Heart left ventricle (tissue), 16 donors: ENCODE measurements at regions not wholly inside any gene's neighbourhood (a gene's known extent, or its start where the extent isn't known, plus 50 kb on each side); places are given as distances from the start of the nearest gene placed in this dataset.

Experiments used
- ATAC-seq, 4 donors: fragments of 200-7000 bp; cut with Tn5 transposase; one replicate each; pipeline ENCODE4 v1.9.1; 2020 to 2022; ENCODE audit warnings: moderate library complexity in 4 of 4, mild to moderate bottlenecking in 3 of 4, moderate number of reproducible peaks in 1 of 4
- DNase-seq, 5 donors: peaks; one replicate each; pipeline ENCODE4 v3.0.0-alpha.2; 2020
- H3K27ac ChIP-seq, 12 donors: fragments of 200-600 bp; sonication (generic) in 4 of 12; one replicate each; pipeline versions ENCODE4 v1.5.0 to v1.8.0; 2016 to 2022; ENCODE audit warnings: mild to moderate bottlenecking in 2 of 12
- H3K27me3 ChIP-seq, 9 donors: fragments of 200-600 bp; sonication (generic) in 2 of 9; one replicate each; pipeline versions ENCODE4 v1.5.1 to v1.8.0; 2016 to 2022; ENCODE audit warnings: mild to moderate bottlenecking in 3 of 9
- H3K36me3 ChIP-seq, 9 donors: fragments of 200-600 bp; sonication (generic) in 2 of 9; one replicate each; pipeline versions ENCODE4 v1.5.0 to v1.8.0; 2018 to 2022; ENCODE audit warnings: mild to moderate bottlenecking in 2 of 9
- H3K4me1 ChIP-seq, 12 donors: fragments of 200-600 bp; sonication (generic) in 4 of 12; one replicate each; pipeline versions ENCODE4 v1.5.0 to v1.8.0; 2016 to 2022; ENCODE audit warnings: mild to moderate bottlenecking in 3 of 12
- H3K4me3 ChIP-seq, 12 donors: fragments of 200-600 bp; sonication (generic) in 4 of 12; one replicate each; pipeline versions ENCODE4 v1.5.0 to v1.8.0; 2017 to 2022; ENCODE audit warnings: mild to moderate bottlenecking in 9 of 12, moderate library complexity in 4 of 12
- H3K9me3 ChIP-seq, 12 donors: fragments of 200-600 bp; sonication (generic) in 4 of 12; one replicate each; pipeline versions ENCODE4 v1.5.0 to v1.8.0; 2016 to 2022; ENCODE audit warnings: mild to moderate bottlenecking in 1 of 12
- POLR2A ChIP-seq, 2 donors: fragments of 450-650 bp; IDR thresholded peaks; one replicate each; pipeline ENCODE4 v1.6.1; 2017; ENCODE audit warnings: antibody characterized with exemption in 2 of 2, mild to moderate bottlenecking in 2 of 2, moderate library complexity in 2 of 2
- WGBS, 4 donors: extraction: QIAGEN DNeasy Blood & Tissue Kit in 2 of 4; methylation state at CpG; one replicate each; pipeline versions ENCODE4 v1.1.5 to v1.1.7; 2013 to 2018; 5-methylcytosine and 5-hydroxymethylcytosine counted together
- intact Hi-C, 10 donors: fragments of 100-400 bp; cut with DNase I; formaldehyde crosslinking; loops; one replicate each; pipeline versions ENCODE4 v1.11.1 to v1.14.2; 2022
- TF ChIP-seq, protein P1 (sequence below), 12 donors: fragments of 200-600 bp; sonication (generic) in 4 of 12; IDR thresholded peaks; one replicate each; pipeline versions ENCODE4 v1.5.0 to v1.8.0; 2018 to 2022; ENCODE audit warnings: antibody characterized with exemption in 12 of 12, mild to moderate bottlenecking in 5 of 12
- donor health status: ischemic (EF 13 %, LVEDD 7.1; RV severe dilation, severe dysfunction).
- donor health status: healthy with polysubstance abuse.
- donor health status: DM: no; HTN: yes; CAD: no.
- donor health status: DM: no; HTN: no; CAD: no.
- donor health status: ischemic (EF 25% LVEDD 6.9; RV normal size, moderate dysfunction).
- donor health status: ischemic (EF 25% LVEDD 5.7; RV mildly dilated, moderate dysfunction).
- donor health status: healthy.
- donor health status: DM: yes; HTN: yes; CAD: no.
- donor health status: ischemic (EF 35%, LVEDD 5.7; RV mildly dilated, moderate dysfunction).
- donor health status: nonischemic (EF 11% LVEDD 7.7; RV severe dilation, severe dysfunction).
- donor health status: DM: yes; HTN: yes; CAD: no.
- donor health status: PGD.
- donor health status: ischemic (EF 29% LVEDD 5.4; RV normal size, mild dysfunction).
- donor health status: nonischemic (EF 23%, LVEDD 6.1; RV moderate dilation, normal function).

DNA sequence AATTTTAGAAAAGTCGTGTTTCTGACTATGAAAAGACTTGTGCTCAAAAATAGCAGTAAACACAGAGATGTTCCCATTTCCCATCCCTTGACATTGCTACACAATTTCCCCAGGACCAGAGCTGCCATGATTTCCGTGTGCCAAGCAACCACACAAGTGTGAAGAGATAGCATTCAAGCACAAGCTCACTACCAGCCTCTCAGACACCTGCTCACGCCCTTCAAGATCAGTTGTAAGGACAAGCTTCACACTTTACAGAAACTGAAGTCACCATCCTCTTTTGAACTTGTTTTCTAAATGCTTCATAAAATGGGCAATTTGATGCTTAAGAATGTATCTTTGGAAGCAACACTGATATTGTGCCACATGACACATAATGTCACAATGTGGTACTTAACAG, 333.1 kb downstream of the CAAP1 start:
- H3K27ac ChIP-seq = no peak overlapping the region
- H3K27me3 ChIP-seq = no peaks in the 10 kb centered on the region
- TF ChIP-seq POLR2A (IDR thresholded peaks at IDR 0.05) = no peak
- TF ChIP-seq, protein P1, sequence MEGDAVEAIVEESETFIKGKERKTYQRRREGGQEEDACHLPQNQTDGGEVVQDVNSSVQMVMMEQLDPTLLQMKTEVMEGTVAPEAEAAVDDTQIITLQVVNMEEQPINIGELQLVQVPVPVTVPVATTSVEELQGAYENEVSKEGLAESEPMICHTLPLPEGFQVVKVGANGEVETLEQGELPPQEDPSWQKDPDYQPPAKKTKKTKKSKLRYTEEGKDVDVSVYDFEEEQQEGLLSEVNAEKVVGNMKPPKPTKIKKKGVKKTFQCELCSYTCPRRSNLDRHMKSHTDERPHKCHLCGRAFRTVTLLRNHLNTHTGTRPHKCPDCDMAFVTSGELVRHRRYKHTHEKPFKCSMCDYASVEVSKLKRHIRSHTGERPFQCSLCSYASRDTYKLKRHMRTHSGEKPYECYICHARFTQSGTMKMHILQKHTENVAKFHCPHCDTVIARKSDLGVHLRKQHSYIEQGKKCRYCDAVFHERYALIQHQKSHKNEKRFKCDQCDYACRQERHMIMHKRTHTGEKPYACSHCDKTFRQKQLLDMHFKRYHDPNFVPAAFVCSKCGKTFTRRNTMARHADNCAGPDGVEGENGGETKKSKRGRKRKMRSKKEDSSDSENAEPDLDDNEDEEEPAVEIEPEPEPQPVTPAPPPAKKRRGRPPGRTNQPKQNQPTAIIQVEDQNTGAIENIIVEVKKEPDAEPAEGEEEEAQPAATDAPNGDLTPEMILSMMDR (IDR thresholded peaks at IDR 0.05) = no peak
- WGBS, 4 donors = 59 to 68% (median 67%) methylated on average over 3 of the region's 3 CpGs
- H3K4me1 ChIP-seq = no peaks in the 10 kb centered on the region
- DNase-seq = no peak
- intact Hi-C loops = no loop called here
- H3K36me3 ChIP-seq = no peaks in the 10 kb centered on the region
- H3K4me3 ChIP-seq = no peak overlapping the region
- H3K9me3 ChIP-seq = peaks cover 0 to 11% (median 0%) of the 10 kb centered on the region in 12 donors
- ATAC-seq = no peak

DNA sequence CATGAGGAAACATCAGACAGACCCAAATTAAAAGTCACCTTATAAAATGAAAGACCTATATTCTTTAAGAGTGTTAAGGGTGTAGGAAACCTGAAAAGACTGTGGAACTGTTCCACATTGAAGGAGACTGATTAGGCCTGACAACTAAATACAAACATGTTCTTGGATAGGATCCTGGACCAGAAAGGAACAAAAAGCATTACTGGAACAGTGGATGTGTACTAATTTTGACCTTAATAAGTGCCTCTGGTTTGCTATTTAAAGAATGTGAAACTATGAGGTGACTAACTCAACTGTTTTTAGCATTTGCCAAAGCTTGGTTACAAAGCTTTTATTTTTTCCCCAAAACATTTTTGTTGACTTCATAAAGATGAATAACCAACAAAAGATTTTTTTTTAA, 340.6 kb downstream of the CAAP1 start:
- Histone ChIP-seq H3K4me3 (no peak overlapping the region), H3K27ac (no peak overlapping the region), H3K36me3 (no peaks in the 10 kb centered on the region), H3K9me3 (peaks cover 0 to 11% (median 0%) of the 10 kb centered on the region in 12 donors), H3K4me1 (no peaks in the 10 kb centered on the region), H3K27me3 (no peaks in the 10 kb centered on the region)
- intact Hi-C loops = no loop called here
- no peak for DNase-seq
- no peak for TF ChIP-seq POLR2A (IDR thresholded peaks at IDR 0.05)
- TF ChIP-seq, protein P1 (IDR thresholded peaks at IDR 0.05) = no peak
- no peak for ATAC-seq

DNA sequence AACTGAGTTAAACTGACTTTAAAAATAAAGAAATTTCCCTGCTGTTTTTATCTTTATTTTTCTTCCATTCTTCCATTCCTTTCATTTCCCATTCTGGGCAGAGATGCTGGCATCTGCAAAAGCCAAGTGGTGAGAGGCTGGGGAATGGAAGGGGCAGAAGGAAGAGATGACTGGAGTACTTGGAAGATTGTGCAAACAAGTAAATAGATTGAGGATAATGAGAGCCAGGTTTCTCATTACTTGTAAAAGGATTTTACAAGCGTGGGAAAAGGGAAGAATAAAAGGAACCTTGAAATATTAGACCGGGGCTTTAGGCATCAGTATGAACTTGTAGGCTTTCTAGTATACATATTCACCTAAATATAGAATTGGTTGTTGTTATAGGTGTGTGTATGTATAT, 341.2 kb downstream of the CAAP1 start:
- Histone ChIP-seq H3K36me3 (no peaks in the 10 kb centered on the region), H3K27me3 (no peaks in the 10 kb centered on the region), H3K9me3 (peaks cover 0 to 7% (median 0%) of the 10 kb centered on the region in 12 donors), H3K27ac (no peak overlapping the region), H3K4me3 (no peak overlapping the region), H3K4me1 (no peaks in the 10 kb centered on the region)
- 72 to 85% (median 84%) methylated on average over 2 of the region's 2 CpGs for WGBS, 4 donors
- intact Hi-C loops = no loop called here
- DNase-seq = no peak
- TF ChIP-seq, protein P1 (IDR thresholded peaks at IDR 0.05) = no peak
- no peak for TF ChIP-seq POLR2A (IDR thresholded peaks at IDR 0.05)
- ATAC-seq = no peak

DNA sequence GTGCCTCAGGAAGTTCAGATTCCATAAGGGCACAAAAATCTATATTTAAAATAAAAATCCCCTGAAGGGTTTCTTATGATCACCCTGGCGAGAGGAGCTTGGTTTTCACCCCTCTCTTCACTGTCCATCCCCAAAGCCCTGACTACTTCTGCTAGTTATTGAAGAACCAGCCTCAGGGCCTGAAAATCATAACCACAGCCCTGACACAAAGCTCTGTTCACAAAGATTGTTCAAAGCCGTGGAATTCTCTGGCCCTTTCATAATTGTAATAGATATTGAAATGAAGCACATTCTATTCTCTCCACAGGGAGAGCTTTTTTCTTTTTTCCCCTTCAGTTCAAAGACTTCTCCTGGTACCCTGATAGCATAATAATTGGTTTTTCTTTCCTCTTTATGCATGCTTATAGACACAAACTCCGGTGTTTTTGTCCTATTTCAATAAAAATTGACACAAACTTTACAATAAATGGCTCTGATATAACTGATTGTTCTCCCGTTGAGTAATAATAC, 343.8 kb downstream of the CAAP1 start:
- ATAC-seq (no peak), DNase-seq (no peak)
- intact Hi-C loops = no loop called here

More for the DNA sequence above, 343.8 kb downstream of the CAAP1 start:
- H3K4me1 ChIP-seq = no peaks in the 10 kb centered on the region
- H3K27ac ChIP-seq = no peak overlapping the region
- H3K27me3 ChIP-seq = no peaks in the 10 kb centered on the region
- peaks cover 0 to 6% (median 0%) of the 10 kb centered on the region in 12 donors for H3K9me3 ChIP-seq
- no peaks in the 10 kb centered on the region for H3K36me3 ChIP-seq
- TF ChIP-seq, protein P1 (IDR thresholded peaks at IDR 0.05) = no peak
- no peak for TF ChIP-seq POLR2A (IDR thresholded peaks at IDR 0.05)
- 68 to 78% (median 70%) methylated on average over 4 of the region's 4 CpGs for WGBS, 4 donors
- H3K4me3 ChIP-seq = no peak overlapping the region
